ENCODE measurements at regions not wholly inside any gene's neighbourhood (a gene's known extent, or its start where the extent isn't known, plus 50 kb on each side); places are given as distances from the start of the nearest gene placed in this dataset.

- Histone ChIP-seq H3K4me2 (ENCODE audit: low read depth, low read length, poor library complexity, severe bottlenecking) (no peak overlapping the region), H3K9ac (ENCODE audit: low read depth, low read length, poor library complexity, severe bottlenecking) (no peak overlapping the region), H3K27me3 (ENCODE audit: insufficient read depth, low read length, poor library complexity, severe bottlenecking) (no peaks in the 10 kb centered on the region), H3K36me3 (ENCODE audit: insufficient read depth, low read length) (no peaks in the 10 kb centered on the region), H4K20me1 (ENCODE audit: insufficient read depth, low read length, poor library complexity, severe bottlenecking) (no peaks in the 10 kb centered on the region), H2AFZ (ENCODE audit: low read length) (no peak overlapping the region), H3K79me2 (ENCODE audit: insufficient read depth, low read length) (no peaks in the 10 kb centered on the region), H3K9me2 (replicated peaks; ENCODE audit: low read depth, low read length) (no peaks in the 10 kb centered on the region), H3K9me3 (ENCODE audit: insufficient read depth, low read depth, low read length) (no peaks in the 10 kb centered on the region), H3K4me1 (ENCODE audit: insufficient read depth, low read length, poor library complexity, severe bottlenecking) (no peaks in the 10 kb centered on the region), H3K4me3 (ENCODE audit: low read length, poor library complexity, severe bottlenecking) (no peak overlapping the region), H3F3A (ENCODE audit: low read depth) (no peaks in the 10 kb centered on the region)
- TF ChIP-seq EZH2phosphoT487 (IDR thresholded peaks at IDR 0.05; ENCODE audit: borderline replicate concordance) (no peak), CTCF (conservative IDR thresholded peaks at IDR 0.05; ENCODE audit: low read length) (no peak)
Measured at GRCh38 chr13:58018020-58018419, 386.5 kb downstream of the PCDH17 start.

- no peaks in the 10 kb centered on the region for H3K36me3 ChIP-seq (ENCODE audit: insufficient read depth, low read length)
- H3K79me2 ChIP-seq (ENCODE audit: insufficient read depth, low read length): no peaks in the 10 kb centered on the region
- no peaks in the 10 kb centered on the region for H3F3A ChIP-seq (ENCODE audit: low read depth)
- H4K20me1 ChIP-seq (ENCODE audit: insufficient read depth, low read length, poor library complexity, severe bottlenecking): no peaks in the 10 kb centered on the region
- no peak overlapping the region for H2AFZ ChIP-seq (ENCODE audit: low read length)
- H3K4me3 ChIP-seq (ENCODE audit: low read length, poor library complexity, severe bottlenecking): no peak overlapping the region
- TF ChIP-seq CTCF (conservative IDR thresholded peaks at IDR 0.05; ENCODE audit: low read length) (no peak), EZH2phosphoT487 (IDR thresholded peaks at IDR 0.05; ENCODE audit: borderline replicate concordance) (no peak)
- H3K9me2 ChIP-seq (replicated peaks; ENCODE audit: low read depth, low read length): no peaks in the 10 kb centered on the region
- H3K9me3 ChIP-seq (ENCODE audit: insufficient read depth, low read depth, low read length): no peaks in the 10 kb centered on the region
- no peaks in the 10 kb centered on the region for H3K4me1 ChIP-seq (ENCODE audit: insufficient read depth, low read length, poor library complexity, severe bottlenecking)
- no peak overlapping the region for H3K9ac ChIP-seq (ENCODE audit: low read depth, low read length, poor library complexity, severe bottlenecking)
- H3K4me2 ChIP-seq (ENCODE audit: low read depth, low read length, poor library complexity, severe bottlenecking): no peak overlapping the region
- no peaks in the 10 kb centered on the region for H3K27me3 ChIP-seq (ENCODE audit: insufficient read depth, low read length, poor library complexity, severe bottlenecking)
Measured at GRCh38 chr13:58018865-58019264, 387.3 kb downstream of the PCDH17 start.

- Histone ChIP-seq H3K4me1 (ENCODE audit: insufficient read depth, low read length, poor library complexity, severe bottlenecking) (no peaks in the 10 kb centered on the region), H3F3A (ENCODE audit: low read depth) (no peaks in the 10 kb centered on the region), H3K27me3 (ENCODE audit: insufficient read depth, low read length, poor library complexity, severe bottlenecking) (no peaks in the 10 kb centered on the region), H3K9me3 (ENCODE audit: insufficient read depth, low read depth, low read length) (no peaks in the 10 kb centered on the region), H3K79me2 (ENCODE audit: insufficient read depth, low read length) (no peaks in the 10 kb centered on the region), H3K4me2 (ENCODE audit: low read depth, low read length, poor library complexity, severe bottlenecking) (no peak overlapping the region), H2AFZ (ENCODE audit: low read length) (no peak overlapping the region), H3K4me3 (ENCODE audit: low read length, poor library complexity, severe bottlenecking) (no peak overlapping the region), H4K20me1 (ENCODE audit: insufficient read depth, low read length, poor library complexity, severe bottlenecking) (no peaks in the 10 kb centered on the region), H3K9me2 (replicated peaks; ENCODE audit: low read depth, low read length) (no peaks in the 10 kb centered on the region), H3K36me3 (ENCODE audit: insufficient read depth, low read length) (no peaks in the 10 kb centered on the region), H3K9ac (ENCODE audit: low read depth, low read length, poor library complexity, severe bottlenecking) (no peak overlapping the region)
- TF ChIP-seq EZH2phosphoT487 (IDR thresholded peaks at IDR 0.05; ENCODE audit: borderline replicate concordance) (no peak), CTCF (conservative IDR thresholded peaks at IDR 0.05; ENCODE audit: low read length) (no peak)
Measured at GRCh38 chr13:58024103-58024502, 392.6 kb downstream of the PCDH17 start.
